ENCODE measurements at regions not wholly inside any gene's neighbourhood (a gene's known extent, or its start where the extent isn't known, plus 50 kb on each side); places are given as distances from the start of the nearest gene placed in this dataset.

DNA sequence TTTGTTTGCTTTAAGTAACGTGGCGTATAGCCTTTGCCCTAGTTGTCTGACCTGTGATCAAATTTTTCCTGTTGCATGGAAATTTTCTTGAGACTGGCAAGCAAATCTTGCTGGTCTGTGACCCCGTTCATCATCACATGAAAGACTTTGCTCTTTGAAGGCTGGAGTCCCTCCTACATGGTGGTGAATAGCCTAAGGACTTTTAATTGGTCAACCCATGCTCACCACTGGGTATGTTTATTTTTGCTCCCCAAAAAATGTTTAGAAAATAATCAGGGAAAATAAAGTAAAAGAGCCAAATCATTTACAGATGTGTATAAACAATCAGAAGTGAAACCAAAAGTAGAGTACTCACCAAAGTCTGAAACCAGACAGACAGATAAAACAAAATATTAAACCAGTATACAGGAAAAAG, 1075.3 kb upstream of the ALCAM start:
- TF ChIP-seq EP300 (IDR thresholded peaks at IDR 0.05): no peak
- TF ChIP-seq, protein P1, sequence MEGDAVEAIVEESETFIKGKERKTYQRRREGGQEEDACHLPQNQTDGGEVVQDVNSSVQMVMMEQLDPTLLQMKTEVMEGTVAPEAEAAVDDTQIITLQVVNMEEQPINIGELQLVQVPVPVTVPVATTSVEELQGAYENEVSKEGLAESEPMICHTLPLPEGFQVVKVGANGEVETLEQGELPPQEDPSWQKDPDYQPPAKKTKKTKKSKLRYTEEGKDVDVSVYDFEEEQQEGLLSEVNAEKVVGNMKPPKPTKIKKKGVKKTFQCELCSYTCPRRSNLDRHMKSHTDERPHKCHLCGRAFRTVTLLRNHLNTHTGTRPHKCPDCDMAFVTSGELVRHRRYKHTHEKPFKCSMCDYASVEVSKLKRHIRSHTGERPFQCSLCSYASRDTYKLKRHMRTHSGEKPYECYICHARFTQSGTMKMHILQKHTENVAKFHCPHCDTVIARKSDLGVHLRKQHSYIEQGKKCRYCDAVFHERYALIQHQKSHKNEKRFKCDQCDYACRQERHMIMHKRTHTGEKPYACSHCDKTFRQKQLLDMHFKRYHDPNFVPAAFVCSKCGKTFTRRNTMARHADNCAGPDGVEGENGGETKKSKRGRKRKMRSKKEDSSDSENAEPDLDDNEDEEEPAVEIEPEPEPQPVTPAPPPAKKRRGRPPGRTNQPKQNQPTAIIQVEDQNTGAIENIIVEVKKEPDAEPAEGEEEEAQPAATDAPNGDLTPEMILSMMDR (IDR thresholded peaks at IDR 0.05): no peak
- TF ChIP-seq SREBF2 (IDR thresholded peaks at IDR 0.05): no peak
- no peak for TF ChIP-seq RARB (CRISPR knock-in tag; IDR thresholded peaks at IDR 0.05)
- TF ChIP-seq, protein P2, sequence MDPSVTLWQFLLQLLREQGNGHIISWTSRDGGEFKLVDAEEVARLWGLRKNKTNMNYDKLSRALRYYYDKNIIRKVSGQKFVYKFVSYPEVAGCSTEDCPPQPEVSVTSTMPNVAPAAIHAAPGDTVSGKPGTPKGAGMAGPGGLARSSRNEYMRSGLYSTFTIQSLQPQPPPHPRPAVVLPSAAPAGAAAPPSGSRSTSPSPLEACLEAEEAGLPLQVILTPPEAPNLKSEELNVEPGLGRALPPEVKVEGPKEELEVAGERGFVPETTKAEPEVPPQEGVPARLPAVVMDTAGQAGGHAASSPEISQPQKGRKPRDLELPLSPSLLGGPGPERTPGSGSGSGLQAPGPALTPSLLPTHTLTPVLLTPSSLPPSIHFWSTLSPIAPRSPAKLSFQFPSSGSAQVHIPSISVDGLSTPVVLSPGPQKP (IDR thresholded peaks at IDR 0.05; ENCODE audit: low read depth, low read length): no peak
- no peak for TF ChIP-seq POLR2A (IDR thresholded peaks at IDR 0.05; ENCODE audit: low read length)
- TF ChIP-seq JUN (IDR thresholded peaks at IDR 0.05): no peak
- TF ChIP-seq, protein P3, sequence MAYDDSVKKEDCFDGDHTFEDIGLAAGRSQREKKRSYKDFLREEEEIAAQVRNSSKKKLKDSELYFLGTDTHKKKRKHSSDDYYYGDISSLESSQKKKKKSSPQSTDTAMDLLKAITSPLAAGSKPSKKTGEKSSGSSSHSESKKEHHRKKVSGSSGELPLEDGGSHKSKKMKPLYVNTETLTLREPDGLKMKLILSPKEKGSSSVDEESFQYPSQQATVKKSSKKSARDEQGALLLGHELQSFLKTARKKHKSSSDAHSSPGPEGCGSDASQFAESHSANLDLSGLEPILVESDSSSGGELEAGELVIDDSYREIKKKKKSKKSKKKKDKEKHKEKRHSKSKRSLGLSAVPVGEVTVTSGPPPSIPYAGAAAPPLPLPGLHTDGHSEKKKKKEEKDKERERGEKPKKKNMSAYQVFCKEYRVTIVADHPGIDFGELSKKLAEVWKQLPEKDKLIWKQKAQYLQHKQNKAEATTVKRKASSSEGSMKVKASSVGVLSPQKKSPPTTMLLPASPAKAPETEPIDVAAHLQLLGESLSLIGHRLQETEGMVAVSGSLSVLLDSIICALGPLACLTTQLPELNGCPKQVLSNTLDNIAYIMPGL (CRISPR knock-in tag; IDR thresholded peaks at IDR 0.05; ENCODE audit: borderline replicate concordance): no peak
- no peak for TF ChIP-seq ZC3H11A (IDR thresholded peaks at IDR 0.05)
- no peak for TF ChIP-seq MAZ (IDR thresholded peaks at IDR 0.05; ENCODE audit: borderline replicate concordance, low read depth, low read length)
- no peak for TF ChIP-seq MYC (IDR thresholded peaks at IDR 0.05; ENCODE audit: borderline replicate concordance, low read length)

All from A549 (cell line).